DND-41 (cell line): ENCODE measurements at regions not wholly inside any gene's neighbourhood (a gene's known extent, or its start where the extent isn't known, plus 50 kb on each side); places are given as distances from the start of the nearest gene placed in this dataset.

Experiments
- CTCF ChIP-seq: IDR thresholded peaks from 2 replicates; pipeline ENCODE4 v1.5.1; 2012; ENCODE audit warnings: borderline replicate concordance, low read length, moderate library complexity, mild to moderate bottlenecking; ENCODE audit not compliant: poor library complexity, severe bottlenecking; ENCODE audit errors: extremely low read depth
- EZH2 ChIP-seq: IDR thresholded peaks from 3 replicates; pipeline ENCODE4 v1.6.1; 2012; ENCODE audit warnings: borderline replicate concordance, low read depth, mild to moderate bottlenecking, moderate library complexity, low read length, inconsistent platforms; ENCODE audit not compliant: severe bottlenecking

- TF ChIP-seq CTCF (no peak), EZH2 (no peak)
These were observed 1202.1 kb downstream of the ADGRL3 start for GRCh38 chr4:62402088-62402806.
